Inflammatory macrophage treated with lipopolysaccharide for 1 hour (primary cell): ENCODE measurements at regions not wholly inside any gene's neighbourhood (a gene's known extent, or its start where the extent isn't known, plus 50 kb on each side); places are given as distances from the start of the nearest gene placed in this dataset.
"Not testable (repeated sequence)": the region's sequence is repeated elsewhere in the genome, so short reads cannot be mapped to it uniquely, and the experiment has no call there.

Experiments
- DNase-seq, 2 donors: peaks; one replicate each; pipeline ENCODE4 v3.0.0-alpha.2; 2020 to 2022

DNA sequence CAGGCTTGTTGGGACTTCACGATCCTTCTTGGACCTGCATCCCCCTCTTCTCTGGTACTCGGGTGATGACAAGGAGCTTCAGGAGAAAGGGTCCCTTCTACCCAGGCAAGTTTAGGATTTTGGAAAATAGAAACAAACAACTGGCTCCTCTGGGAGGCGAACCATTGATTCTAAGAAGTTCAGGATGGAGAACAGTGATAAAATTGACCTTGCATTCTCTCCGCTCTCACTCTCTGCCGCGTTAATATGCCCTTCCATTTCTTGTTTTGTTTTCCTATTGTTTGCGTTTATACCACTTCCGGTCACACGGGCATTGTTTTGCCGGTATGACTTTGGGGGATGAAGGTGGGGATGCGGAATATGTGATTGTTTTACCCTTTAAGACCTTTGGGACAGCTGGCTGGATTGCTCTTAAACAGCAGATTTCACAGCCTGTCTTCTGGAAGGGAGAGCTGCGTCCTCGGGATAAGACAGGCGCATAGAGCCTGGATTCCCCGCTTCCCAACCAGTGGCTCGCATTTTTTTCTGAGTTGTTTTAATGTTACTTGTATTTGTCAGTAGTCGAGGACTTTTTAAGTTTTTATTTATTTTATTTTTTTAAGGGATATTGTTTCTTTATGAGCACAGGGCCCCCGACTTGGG is 144.3 kb upstream of the ZNF184 start:
- no peak for DNase-seq

DNA sequence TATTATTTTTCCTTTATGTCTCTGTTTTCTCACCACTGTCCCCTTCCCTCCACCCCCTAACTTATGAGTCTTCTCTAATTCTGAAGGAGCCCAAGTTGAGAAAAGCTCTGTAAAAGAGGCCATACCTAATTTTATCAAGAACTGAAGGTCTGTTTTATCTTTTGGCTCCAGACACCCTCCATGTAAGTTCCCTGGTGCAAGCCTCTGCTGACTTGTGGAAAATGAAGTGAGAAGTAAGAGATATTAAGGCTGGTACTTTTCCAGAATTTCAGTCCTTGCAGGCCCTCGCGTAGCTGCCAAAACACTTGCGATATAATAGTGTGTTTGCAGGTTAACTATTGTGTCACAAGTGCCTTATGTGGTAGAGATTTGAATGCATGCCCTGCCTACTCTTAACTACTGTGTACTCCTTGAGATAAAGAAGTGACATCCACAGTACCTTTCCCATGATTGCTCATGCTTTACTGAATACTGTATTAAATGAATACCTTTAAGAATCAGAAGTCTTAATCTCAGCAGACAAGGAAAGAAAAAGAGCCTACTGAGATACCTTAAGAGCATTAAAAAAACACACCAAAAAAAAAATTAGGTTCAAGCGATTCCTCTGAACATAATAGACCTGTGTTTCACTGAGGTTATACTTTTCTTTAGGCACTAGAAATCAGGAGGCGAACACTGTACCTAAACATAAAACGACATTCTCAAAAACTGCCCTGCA is 143.6 kb upstream of the ZNF184 start:
- no peak for DNase-seq

DNA sequence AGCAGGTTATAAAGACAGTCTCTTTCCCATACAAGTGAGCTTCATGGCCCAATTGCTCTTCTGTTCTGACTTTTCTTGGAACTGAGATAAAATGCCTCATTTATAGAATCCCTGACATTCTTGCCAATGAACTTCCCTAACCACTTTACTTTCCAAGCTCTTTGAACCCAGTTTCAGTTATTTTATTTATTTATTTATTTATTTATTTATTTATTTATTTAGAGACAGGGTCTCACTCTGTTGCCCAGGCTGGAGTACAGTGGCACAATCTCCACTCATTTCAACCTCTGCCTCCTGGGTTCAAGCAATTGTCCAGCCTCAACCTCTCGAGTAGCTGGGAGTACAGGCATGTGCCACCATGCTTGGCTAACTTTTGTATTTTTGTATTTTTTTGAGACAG is 138.5 kb upstream of the ZNF184 start:
- no peak for DNase-seq

DNA sequence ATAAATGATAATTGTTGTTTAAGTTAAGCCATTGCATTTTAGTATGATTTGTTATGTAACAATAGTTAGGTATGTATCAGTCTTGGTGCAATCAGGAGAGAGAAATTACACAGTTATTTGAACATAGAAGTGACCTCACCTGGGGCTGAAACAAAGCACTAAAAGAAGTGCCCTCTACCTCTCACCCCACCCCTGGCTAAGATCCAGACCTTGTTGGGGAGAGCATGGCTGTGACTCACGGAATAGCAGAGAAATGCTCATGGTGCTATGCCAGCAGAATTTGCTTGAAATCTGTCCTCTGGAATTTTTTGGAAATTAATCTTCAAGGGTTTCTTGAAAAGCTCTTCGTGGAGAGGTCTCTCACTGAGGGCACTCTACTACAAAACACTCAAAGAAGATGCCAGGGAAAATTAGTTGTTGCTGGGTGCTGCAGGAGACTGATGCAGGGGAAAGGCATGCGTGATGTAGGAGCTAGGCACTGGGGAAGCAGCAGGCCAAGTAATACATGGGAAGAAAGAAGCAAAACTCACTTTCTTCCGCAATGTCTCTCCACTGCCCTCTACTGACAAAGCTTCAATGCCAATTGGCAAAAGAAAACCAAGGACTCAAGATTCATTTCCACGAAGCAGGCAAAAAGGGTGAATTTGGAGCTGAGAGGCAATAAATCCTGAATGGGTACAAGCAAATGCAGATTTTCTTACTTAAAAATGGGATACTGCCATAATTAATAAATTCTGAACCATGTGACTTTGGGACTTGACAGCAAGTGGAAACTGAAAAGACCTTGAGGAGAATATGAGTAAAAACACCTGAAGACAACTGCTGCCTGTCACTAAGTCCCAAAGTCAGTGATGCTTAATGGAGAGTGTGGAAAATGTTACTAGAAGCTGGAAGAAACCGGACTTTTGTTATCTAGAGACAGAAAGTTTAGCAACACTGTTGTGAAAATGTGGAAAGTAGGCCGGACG is 136.3 kb upstream of the ZNF184 start:
- DNase-seq = peak; percentile 21 to 56

DNA sequence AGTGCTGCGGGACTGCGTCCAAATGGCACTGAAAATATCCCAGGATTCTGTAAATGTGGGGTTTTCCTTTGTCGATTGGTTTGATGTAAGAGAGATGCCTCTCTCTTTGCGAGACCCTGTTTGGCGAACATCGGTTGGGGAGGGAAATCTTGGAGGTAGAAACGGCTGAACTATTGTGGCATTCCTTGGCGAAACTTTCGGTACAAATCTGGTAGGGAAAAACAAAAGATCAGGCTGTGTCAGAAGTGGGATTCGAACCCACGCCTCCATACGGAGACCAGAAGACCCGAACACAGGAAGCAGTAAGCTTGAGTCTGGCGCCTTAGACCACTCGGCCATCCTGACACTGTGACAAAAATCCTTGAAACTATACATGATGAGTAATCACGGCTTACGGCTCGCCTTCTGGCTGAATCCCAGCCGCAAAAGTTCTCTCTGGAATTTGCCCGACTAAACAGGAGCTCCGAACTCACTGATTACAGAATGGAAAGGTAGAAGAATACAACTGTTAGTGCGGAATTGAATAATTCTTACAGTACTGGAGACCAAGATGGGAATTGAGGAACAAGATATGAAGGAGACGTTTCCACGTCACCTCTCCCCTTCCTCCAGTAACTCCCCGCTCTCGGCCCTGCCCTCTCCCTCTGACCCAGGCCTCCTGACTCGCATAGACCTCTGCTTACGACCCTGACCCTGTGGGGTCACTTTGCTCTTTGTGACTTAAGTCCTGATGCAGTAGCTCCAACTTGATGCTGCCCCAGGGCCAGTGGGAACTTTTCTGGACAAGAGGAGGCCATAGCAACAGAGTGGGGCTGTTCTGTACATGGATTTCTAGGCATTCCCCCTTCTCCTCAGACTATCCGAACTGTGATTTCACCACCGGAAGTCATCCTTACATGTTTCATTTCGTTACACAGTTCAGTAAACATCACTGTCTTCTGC is 132.8 kb upstream of the ZNF184 start:
- no peak for DNase-seq

DNA sequence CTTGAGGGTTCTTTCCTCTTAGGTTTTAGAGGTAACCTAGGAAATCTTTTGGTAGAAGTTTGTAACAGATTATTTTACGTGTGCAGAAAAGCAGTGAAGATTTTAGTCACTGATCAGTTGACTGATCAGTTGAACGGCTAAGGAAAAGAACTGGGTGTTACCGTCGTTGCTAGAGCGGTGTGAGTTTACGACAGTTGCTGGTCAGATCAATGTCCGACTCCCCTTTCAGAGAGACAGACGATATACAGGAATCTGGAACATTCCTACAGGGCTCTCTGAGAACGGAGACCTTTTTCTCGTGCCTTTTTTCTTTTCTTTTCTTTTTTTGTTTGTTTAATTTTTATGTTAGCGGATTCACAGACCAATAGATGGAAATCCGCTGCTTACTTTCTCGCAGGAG is 132.1 kb upstream of the ZNF184 start:
- no peak for DNase-seq

DNA sequence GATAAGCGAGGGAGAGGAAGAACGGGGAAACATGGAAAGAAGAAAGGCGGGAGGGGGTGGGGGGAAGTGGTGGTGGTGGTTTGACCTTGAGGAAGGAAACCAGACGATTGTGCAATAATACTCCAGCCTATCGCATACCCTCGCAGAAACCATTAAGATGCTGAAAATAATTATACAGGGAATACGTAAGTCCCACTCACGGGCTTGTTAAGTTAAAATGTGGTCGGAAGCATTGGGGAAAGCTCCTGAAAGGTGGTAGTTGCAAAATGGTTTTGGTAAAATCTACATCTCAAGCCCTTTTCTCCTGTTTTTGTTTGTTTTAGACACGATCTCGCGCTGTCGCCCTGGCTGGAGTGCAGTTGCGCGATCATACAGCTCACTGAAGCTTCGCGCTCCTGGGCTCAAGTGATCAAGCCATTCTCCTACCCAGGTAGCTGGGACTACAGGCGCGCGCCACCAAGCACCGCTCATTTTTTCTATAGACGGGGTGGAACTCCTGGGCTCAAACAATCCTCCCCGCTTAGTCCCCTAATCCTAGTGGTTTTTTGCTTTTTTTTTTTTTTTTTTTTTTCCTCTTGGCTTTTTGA is 128.9 kb upstream of the ZNF184 start:
- no peak for DNase-seq

DNA sequence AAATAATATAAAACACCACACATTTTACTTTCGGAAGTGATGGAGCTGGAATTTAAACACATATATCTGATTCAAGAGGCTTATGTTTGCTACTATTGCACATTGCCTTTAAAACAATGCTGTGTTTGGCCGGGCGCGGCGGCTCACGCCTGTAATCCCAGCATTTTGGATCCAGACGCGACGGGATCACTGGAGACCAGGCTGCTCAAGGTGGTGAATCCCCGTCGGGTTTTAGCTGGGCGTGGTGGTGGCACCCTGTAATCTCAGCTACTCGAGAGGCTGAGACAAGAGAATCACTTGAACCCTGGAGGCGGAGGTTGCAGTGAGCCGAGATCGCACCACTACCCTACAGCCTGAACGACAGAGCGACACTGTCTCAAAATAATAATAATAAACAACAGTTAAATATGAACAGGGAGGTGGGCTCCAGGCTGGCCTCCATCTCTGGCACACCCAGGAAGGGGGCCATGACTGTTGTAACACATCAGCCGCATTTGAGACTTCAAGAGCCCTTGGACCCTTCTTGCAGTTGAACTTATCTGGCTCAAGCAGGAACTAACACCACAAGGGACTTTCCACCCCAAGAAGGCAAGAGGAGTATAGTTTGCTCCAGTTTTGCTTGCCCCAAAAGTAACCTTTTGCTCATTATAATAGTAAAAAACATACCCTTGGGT is 127.1 kb upstream of the ZNF184 start:
- DNase-seq = no peak

DNA sequence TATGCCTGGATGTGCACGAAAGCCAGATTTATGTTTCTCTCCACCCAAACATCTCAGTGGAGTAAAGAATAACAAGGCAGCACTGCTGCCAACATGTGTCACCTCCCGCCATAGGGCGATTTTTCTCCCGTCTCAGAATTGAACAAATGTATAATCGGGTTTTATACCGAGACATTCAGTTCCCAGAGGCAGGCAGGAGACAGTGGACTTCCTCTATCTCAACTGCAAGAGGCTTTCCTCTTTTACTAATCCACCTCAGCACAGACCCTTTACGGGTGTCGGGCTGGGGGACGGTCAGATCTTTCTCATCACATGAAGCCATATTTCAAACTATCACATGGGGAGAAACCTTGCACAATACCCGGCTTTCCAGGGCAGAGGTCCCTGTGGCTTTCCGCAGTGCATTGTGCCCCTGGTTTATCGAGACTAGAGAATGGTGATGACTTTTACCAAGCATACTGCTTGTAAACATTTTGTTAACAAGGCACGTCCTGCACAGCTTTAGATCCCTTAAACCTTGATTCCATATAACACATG is 124.2 kb upstream of the ZNF184 start:
- not testable (repeated sequence) for DNase-seq

DNA sequence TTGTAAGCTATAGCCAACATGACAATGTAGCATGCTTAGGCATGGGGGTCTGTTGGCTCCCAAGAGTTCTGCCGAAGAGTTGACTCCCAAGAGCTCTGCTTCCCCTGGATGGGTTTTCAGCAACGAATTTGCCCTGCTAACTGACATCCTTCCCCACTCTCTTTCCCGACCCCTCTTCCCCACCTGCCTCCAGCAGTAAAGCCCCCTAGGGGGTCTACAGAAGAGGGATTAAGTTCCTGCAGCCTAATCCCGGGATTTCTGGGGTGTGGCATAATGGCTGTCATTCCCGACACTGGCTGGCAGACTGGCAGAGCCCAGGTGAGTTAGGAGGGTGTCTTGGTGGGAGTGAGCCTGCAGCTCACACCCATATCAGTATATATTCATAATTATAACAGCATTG is 121.0 kb upstream of the ZNF184 start:
- no peak for DNase-seq

DNA sequence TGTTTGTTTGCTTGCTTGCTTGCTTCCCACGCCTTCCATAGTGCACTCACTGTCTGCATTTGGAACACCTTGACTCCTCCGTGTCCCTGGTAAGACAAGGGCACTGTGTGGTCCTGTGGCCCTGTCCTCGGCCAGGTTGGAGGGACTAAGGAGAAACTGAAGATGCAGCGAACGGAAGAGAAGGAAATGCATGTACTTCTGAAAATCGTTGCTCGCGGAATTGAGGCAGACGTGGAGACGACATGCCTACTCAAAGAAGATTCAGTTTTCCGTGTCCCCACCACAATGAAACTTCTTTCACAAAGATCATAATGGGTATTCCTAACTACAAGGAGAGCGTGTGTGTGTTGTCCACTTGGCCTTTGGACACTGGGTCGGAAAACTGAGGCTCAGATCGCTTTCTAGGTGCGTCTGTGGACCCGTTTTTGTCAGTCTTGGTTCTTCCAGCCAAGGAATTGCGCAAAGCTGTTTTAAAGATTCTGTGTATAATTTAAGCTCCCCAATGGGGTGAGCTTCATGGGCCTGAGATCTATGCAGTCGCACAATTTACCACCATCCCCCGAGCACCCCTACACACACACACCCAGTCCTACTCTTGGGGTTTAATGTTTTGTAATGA is 120.4 kb upstream of the ZNF184 start:
- no peak for DNase-seq

DNA sequence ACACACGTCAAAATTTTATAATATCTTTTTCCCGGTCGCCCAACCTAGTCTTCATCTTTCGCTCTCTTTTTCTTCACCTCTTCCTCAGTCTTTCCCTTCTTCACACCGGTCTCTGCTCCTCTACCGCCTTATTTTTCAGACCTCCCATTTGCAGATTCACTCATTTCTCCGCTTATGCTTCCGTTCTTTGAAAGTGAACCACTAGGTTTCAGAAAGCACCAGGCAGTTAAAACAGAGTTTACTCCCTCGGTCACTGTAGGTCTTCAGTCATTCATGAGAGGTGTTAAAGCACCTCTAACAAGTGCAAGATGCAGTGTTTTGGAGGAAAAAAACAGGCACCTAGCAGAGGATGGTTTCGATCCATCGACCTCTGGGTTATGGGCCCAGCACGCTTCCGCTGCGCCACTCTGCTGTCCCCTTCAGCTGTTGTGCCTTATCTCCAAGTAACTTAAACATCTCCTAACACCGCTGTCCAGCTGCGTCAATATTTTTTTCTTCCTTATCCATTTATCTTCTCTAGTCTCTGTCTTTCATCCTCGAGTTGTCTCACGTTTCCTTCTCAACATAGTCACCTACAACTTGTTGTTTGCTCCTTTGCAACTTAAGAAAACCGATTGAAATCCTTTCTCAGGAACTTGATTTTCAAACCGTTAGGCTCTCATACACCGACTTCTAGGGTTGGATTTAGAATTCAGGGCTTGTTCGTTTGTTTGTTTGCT is 119.7 kb upstream of the ZNF184 start:
- peak; percentile 15 to 17 for DNase-seq

DNA sequence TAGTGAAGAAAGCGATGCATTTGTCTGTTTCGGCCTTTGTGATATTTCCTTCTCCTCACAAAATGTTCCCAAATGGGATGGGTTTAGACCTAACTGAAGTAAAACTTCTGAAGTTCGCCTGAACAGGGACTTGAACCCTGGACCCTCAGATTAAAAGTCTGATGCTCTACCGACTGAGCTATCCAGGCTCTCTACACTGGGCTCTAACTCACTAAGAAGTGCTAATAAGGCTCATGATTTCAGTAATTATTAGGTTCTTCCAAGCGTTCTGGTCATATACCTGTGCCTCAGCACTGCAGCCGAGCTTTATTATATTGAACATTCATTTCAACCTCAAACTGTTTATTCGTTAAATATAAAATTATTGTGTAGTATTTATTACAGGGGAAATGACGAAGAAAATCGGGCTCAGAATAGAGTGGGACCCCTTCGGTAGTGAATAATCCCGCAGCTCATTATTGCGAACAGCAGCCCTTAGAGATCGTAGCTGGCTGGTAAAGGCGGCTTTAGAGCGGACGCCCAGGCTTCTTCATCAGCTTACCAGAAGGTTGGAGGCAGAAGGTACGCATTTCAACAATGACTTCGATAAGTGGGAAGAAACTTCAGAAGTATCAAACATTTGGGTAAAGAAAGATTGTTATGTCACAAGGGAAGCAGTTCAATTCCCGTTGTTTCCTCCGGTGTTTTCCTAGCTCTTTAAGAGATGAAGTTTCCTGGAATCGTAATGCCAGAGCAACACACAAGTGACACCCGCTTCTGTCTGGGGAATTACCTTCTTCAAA is 119.0 kb upstream of the ZNF184 start:
- DNase-seq = no peak

DNA sequence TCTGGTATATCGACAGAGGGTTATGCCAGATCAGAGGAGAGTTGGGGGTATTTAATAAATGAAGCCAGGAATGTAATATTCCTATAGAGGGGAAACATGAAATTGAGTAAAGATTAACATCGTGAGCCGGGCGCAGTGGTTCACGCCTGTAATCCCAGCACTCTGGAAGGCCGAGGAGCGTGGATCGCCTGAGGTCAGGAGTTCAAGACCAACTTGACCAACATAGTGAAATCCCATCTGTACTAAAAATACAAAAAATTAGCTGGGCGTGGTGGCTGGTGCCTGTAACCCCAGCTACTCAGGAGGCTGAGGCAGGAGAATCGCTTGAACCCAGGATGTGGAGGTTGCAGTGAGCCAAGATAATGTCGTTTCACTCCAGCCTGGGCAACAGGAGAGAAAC is 112.4 kb upstream of the ZNF184 start:
- DNase-seq = not testable (repeated sequence)

DNA sequence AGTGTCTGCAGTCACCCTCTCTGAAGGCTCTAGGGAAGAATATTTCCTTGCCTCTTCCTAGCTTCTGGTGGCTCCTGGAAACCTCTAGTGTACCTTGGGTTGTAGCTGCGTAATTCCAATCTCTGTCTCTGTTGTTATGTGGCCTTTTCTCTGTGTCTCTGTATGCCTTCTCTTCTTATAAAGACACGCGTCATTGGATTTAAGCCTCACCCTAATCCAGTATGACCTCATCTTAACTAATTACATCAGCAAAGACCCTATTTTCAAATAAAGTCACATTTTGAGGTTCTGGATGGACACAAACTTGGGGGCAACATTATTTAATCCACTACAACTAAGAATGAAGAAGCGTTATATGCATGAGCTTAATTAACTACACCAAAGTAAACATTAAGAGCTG is 111.4 kb upstream of the ZNF184 start:
- DNase-seq = no peak

DNA sequence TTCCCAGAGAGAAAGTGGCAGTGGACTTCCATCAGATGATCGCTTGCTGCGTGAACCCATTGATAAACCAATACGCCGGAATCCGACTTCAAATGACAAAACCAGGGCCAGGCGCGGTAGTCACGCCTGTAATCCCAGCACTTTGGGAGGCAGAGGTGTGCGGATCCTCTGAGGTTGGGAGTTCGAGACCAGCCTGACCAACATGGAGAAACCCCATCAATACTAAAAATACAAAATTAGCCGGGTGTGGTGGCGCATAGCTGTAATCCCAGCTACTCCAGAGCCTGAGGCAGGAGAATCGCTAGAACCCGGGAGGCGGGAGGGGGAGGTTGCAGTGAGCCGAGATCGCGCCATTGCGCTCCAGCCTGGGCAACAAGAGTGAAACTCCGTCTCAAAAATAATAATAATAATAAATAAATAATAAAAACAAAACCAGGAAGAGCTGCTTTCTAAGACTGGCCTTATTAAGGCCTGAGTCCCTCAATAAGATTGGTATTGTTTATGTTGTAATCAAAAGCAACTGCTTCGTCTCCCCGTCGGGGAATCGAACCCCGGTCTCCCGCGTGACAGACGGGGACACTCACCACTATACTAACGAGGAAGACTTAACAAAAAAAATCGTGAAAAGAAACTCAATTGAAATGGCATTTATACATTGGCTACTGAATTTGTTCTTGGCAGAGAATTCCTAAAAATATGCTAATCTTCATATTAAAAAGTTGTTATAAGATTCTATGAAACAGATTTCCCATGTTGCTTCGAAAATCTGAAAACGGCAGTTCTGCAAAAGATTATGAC is 110.2 kb upstream of the ZNF184 start:
- DNase-seq = peak in 1 of 2 donors; percentile 24

DNA sequence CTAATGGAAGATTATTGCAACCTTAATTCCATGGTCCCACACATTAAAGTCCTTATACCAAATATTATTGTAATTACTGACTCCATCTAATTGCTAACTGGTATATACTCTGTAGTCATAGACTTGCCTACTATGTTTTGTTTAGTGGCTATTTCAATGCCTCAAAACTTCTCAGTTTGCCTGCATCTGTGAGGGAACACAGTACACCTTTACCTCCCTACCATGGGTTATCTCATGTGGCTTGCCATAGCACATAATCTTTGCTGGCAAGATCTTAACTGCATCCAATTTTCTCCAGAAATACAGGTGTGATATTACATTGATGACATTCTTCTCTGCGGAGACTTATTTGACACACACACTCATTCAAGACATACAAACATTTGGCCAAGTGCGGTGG is 107.1 kb upstream of the ZNF184 start:
- no peak for DNase-seq

DNA sequence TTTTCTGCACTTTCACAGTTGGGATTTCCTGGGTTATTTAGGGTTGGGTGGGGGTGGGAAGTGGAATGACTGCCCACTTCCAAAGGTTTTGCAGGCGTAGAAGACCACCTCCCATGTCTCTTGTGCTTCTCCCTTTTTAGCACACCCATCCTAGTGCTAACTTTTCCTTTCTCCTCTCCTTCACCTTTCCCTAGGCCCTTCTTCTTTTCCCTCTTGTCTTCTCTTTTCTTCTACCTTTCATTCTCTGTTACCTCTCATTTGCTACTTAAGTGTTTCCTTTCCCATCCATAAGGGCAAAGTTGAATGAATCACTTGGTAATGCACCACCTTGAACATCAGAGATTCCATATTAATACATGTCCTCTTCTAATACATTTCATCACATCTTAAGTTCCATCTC is 105.0 kb upstream of the ZNF184 start:
- no peak for DNase-seq
